ENCODE measurements at regions not wholly inside any gene's neighbourhood (a gene's known extent, or its start where the extent isn't known, plus 50 kb on each side); places are given as distances from the start of the nearest gene placed in this dataset.

DNA sequence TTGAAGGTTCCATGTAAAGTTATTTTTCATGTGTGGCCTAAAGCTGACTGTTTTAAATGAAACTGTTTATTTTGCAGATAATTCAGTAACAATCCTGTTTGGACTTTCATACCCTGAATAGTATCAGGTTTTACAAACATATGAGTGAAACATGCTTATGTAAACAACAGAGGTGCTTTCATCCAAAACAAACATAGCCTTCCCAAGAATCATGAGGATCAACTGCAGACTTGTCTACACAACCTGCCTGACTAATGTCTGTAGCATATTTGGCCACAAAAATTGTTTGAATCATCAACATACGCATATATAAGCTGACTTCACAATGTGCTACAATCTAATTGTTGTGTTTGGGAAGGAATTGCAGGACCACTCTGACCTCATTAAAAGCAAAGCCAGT is 190.4 kb downstream of the DIPK2A start:
- Mint-ChIP-seq H3K9me3 (ENCODE audit: low read depth, unreplicated experiment) (peaks cover 4% of the 10 kb centered on the region), H3K4me1 (ENCODE audit: low read depth, unreplicated experiment) (no peaks in the 10 kb centered on the region), H3K36me3 (ENCODE audit: insufficient read depth, unreplicated experiment) (no peaks in the 10 kb centered on the region), H3K27ac (ENCODE audit: unreplicated experiment) (no peak overlapping the region), H3K27me3 (ENCODE audit: unreplicated experiment) (no peaks in the 10 kb centered on the region), H3K4me3 (ENCODE audit: low read depth, unreplicated experiment) (no peak overlapping the region)
- no TSS peak for BruUV-seq (replicated peaks)
- no peak for TF ChIP-seq CTCF (IDR thresholded peaks at IDR 0.05; ENCODE audit: unreplicated experiment)
- no peak for DNase-seq
- CTCF ChIA-PET = no interaction called here
- intact Hi-C loops (cut with micrococcal nuclease; ENCODE audit: unreplicated experiment) = no loop called here

- DNase-seq = no peak
- Mint-ChIP-seq H3K9me3 (ENCODE audit: low read depth, unreplicated experiment) (peaks cover 4% of the 10 kb centered on the region), H3K4me1 (ENCODE audit: low read depth, unreplicated experiment) (no peaks in the 10 kb centered on the region), H3K36me3 (ENCODE audit: insufficient read depth, unreplicated experiment) (no peaks in the 10 kb centered on the region), H3K27me3 (ENCODE audit: unreplicated experiment) (no peaks in the 10 kb centered on the region), H3K4me3 (ENCODE audit: low read depth, unreplicated experiment) (no peak overlapping the region), H3K27ac (ENCODE audit: unreplicated experiment) (no peak overlapping the region)
- no TSS peak for BruUV-seq (replicated peaks)
- intact Hi-C loops (cut with micrococcal nuclease; ENCODE audit: unreplicated experiment) = no loop called here
- TF ChIP-seq CTCF (IDR thresholded peaks at IDR 0.05; ENCODE audit: unreplicated experiment) = no peak
- CTCF ChIA-PET = no interaction called here
Observed at GRCh38 chr3:144164352-144164751, 192.7 kb downstream of the DIPK2A start.

- TF ChIP-seq CTCF (IDR thresholded peaks at IDR 0.05; ENCODE audit: unreplicated experiment) = no peak
- H3K27me3 Mint-ChIP-seq (ENCODE audit: unreplicated experiment) = no peaks in the 10 kb centered on the region
Observed at GRCh38 chr3:144165482-144165881, 193.9 kb downstream of the DIPK2A start.

DNA sequence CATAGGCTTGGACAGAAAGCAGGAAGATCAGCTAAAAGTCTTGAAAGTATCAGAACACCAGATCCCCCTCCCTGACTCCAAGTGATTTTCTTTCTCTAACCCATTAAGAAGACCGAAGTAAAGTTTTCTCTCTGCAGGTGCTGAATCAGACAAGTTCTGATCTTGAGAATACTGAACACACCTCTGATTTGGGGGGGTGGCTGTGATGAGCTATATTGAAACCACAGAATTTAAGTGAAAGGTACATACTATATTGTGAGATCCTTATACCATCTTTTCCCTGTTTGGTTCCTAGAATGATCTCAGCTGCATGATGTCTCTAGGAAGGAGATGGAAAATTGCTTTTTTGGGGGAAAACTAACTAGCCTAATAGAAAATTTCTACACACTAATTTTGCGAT is 196.0 kb downstream of the DIPK2A start:
- Mint-ChIP-seq H3K27me3 (ENCODE audit: unreplicated experiment) (no peaks in the 10 kb centered on the region), H3K4me3 (ENCODE audit: low read depth, unreplicated experiment) (no peak overlapping the region), H3K36me3 (ENCODE audit: insufficient read depth, unreplicated experiment) (no peaks in the 10 kb centered on the region), H3K9me3 (ENCODE audit: low read depth, unreplicated experiment) (no peaks in the 10 kb centered on the region), H3K27ac (ENCODE audit: unreplicated experiment) (no peak overlapping the region), H3K4me1 (ENCODE audit: low read depth, unreplicated experiment) (no peaks in the 10 kb centered on the region)
- intact Hi-C loops (cut with micrococcal nuclease; ENCODE audit: unreplicated experiment) = no loop called here
- BruUV-seq (replicated peaks) = no TSS peak
- CTCF ChIA-PET = interaction anchor here (0.8 kb wide), 1 partner anchor 20 kb away, joined by 6 read pairs; no protein-coding TSS in a partner anchor
- TF ChIP-seq CTCF (IDR thresholded peaks at IDR 0.05; ENCODE audit: unreplicated experiment) = no peak
- no peak for DNase-seq

More at GRCh38 chr3:144165482-144165881, 193.9 kb downstream of the DIPK2A start:
- Mint-ChIP-seq H3K27ac (ENCODE audit: unreplicated experiment) (no peak overlapping the region), H3K4me1 (ENCODE audit: low read depth, unreplicated experiment) (no peaks in the 10 kb centered on the region), H3K36me3 (ENCODE audit: insufficient read depth, unreplicated experiment) (no peaks in the 10 kb centered on the region), H3K9me3 (ENCODE audit: low read depth, unreplicated experiment) (no peaks in the 10 kb centered on the region), H3K4me3 (ENCODE audit: low read depth, unreplicated experiment) (no peak overlapping the region)
- no TSS peak for BruUV-seq (replicated peaks)
- intact Hi-C loops (cut with micrococcal nuclease; ENCODE audit: unreplicated experiment) = no loop called here
- DNase-seq = no peak
- CTCF ChIA-PET = no interaction called here

Measured in Calu3 (cell line).